PC-9 (cell line): ENCODE measurements at regions not wholly inside any gene's neighbourhood (a gene's known extent, or its start where the extent isn't known, plus 50 kb on each side); places are given as distances from the start of the nearest gene placed in this dataset.

Experiments
- BruUV-seq: library from RNA; stranded (reverse); fragments of 400-500 nt; replicated peaks from 2 replicates; lab custom pipeline; 2021; lab: Mats Ljungman, UMichigan
- CTCF ChIA-PET: fragments of 300-600 bp; sonication (Branson Sonifier 250); formaldehyde crosslinking; loops from one replicate; lab custom pipeline; 2022; ENCODE audit warnings: antibody characterized with exemption; lab: Charles Lee
- POLR2A ChIA-PET: fragments of 300-600 bp; sonication (Branson Sonifier 250); formaldehyde crosslinking; loops from one replicate; lab custom pipeline; 2022; ENCODE audit warnings: antibody characterized with exemption; ENCODE audit not compliant: unreplicated experiment; lab: Charles Lee
- DNase-seq, 2 experiments: peaks; one replicate each; pipeline versions ENCODE4 v3.0.0 to v3.0.0-alpha.2; 2015 to 2022; ENCODE audit warnings: mixed read lengths in 1 of 2
- H2AFZ ChIP-seq: fragments of 200-600 bp; sonication (generic); 2 replicates; pipeline ENCODE4 v1.8.1; 2017; ENCODE audit warnings: antibody characterized with exemption
- H3F3A ChIP-seq: fragments of 200-600 bp; sonication (generic); 2 replicates; pipeline ENCODE4 v1.8.1; 2017; ENCODE audit warnings: antibody characterized with exemption, mild to moderate bottlenecking, low read depth; ENCODE audit not compliant: insufficient read depth
- H3K27ac ChIP-seq: fragments of 200-600 bp; sonication (generic); 2 replicates; pipeline ENCODE4 v1.6.1; 2016; ENCODE audit warnings: mixed run types
- H3K27me3 ChIP-seq: fragments of 200-600 bp; sonication (generic); 2 replicates; pipeline ENCODE4 v1.6.1; 2016; ENCODE audit warnings: low read depth, mixed run types; ENCODE audit not compliant: insufficient read depth
- H3K36me3 ChIP-seq: fragments of 200-600 bp; sonication (generic); 2 replicates; pipeline ENCODE4 v1.6.1; 2016; ENCODE audit warnings: low read depth, mixed run types
- H3K4me1 ChIP-seq: fragments of 200-600 bp; sonication (generic); replicated peaks from 2 replicates; pipeline ENCODE4 v1.6.1; 2016; ENCODE audit warnings: mixed run types; ENCODE audit not compliant: insufficient read depth
- H3K4me2 ChIP-seq: fragments of 200-600 bp; sonication (generic); 2 replicates; pipeline ENCODE4 v1.6.1; 2017; ENCODE audit warnings: mixed run types
- H3K4me3 ChIP-seq: fragments of 200-600 bp; sonication (generic); 2 replicates; pipeline ENCODE4 v1.6.1; 2016; ENCODE audit warnings: mixed run types
- H3K79me2 ChIP-seq: fragments of 200-600 bp; sonication (generic); 2 replicates; pipeline ENCODE4 v1.6.1; 2017; ENCODE audit warnings: low read depth, mixed run types
- H3K9me2 ChIP-seq: fragments of 200-600 bp; sonication (generic); 2 replicates; pipeline ENCODE4 v1.8.1; 2017; ENCODE audit warnings: mild to moderate bottlenecking; ENCODE audit not compliant: insufficient read depth
- H3K9me3 ChIP-seq: fragments of 200-600 bp; sonication (generic); 2 replicates; pipeline ENCODE4 v1.8.1; 2016; ENCODE audit warnings: low read depth; ENCODE audit not compliant: insufficient read depth
- H4K20me1 ChIP-seq: fragments of 200-600 bp; sonication (generic); 2 replicates; pipeline ENCODE4 v1.8.1; 2017; ENCODE audit not compliant: insufficient read depth
- CTCF ChIP-seq: fragments of 200-600 bp; sonication (generic); conservative IDR thresholded peaks from 2 replicates; pipeline ENCODE4 v1.6.1; 2017; ENCODE audit warnings: mixed run types, antibody characterized with exemption, mild to moderate bottlenecking, moderate library complexity
- EZH2 ChIP-seq: fragments of 200-600 bp; sonication (generic); IDR thresholded peaks from 2 replicates; pipeline ENCODE4 v1.8.0; 2017; ENCODE audit warnings: antibody characterized with exemption, low read depth
- intact Hi-C: fragments of 100-400 bp; cut with micrococcal nuclease; formaldehyde crosslinking; loops from one replicate; pipeline ENCODE4 v1.10.0; 2022; ENCODE audit not compliant: unreplicated experiment

- H3K4me1 ChIP-seq = peaks cover 13% of the 10 kb centered on the region
- CTCF ChIA-PET = interaction anchor here (0.6 kb wide), 1 partner anchor 333 kb away, joined by 3 read pairs; no protein-coding TSS in a partner anchor
- H3F3A ChIP-seq = no peaks in the 10 kb centered on the region
- intact Hi-C loops = loop anchor here (2.0 to 5.0 kb wide), 4 partner anchors 39 to 231 kb away; no protein-coding TSS in a partner anchor
- POLR2A ChIA-PET = interaction anchor here (0.6 kb wide), 1 partner anchor 39 kb away, joined by 11 read pairs; no protein-coding TSS in a partner anchor
- no peaks in the 10 kb centered on the region for H3K36me3 ChIP-seq
- H3K79me2 ChIP-seq = no peaks in the 10 kb centered on the region
- no peak overlapping the region for H3K27ac ChIP-seq
- H3K27me3 ChIP-seq = no peaks in the 10 kb centered on the region
- TF ChIP-seq CTCF = no peak
- no peak for TF ChIP-seq EZH2
- H3K9me2 ChIP-seq = no peaks in the 10 kb centered on the region
- H3K4me2 ChIP-seq = no peak overlapping the region
- no peak overlapping the region for H2AFZ ChIP-seq
- H3K9me3 ChIP-seq = no peaks in the 10 kb centered on the region
- no peaks in the 10 kb centered on the region for H4K20me1 ChIP-seq
- H3K4me3 ChIP-seq = no peak overlapping the region
- peak; percentile 57 to 63 for DNase-seq
- BruUV-seq = no TSS peak
These were observed 224.2 kb downstream of the FOXO1 start for GRCh38 chr13:40442231-40442630.

DNA sequence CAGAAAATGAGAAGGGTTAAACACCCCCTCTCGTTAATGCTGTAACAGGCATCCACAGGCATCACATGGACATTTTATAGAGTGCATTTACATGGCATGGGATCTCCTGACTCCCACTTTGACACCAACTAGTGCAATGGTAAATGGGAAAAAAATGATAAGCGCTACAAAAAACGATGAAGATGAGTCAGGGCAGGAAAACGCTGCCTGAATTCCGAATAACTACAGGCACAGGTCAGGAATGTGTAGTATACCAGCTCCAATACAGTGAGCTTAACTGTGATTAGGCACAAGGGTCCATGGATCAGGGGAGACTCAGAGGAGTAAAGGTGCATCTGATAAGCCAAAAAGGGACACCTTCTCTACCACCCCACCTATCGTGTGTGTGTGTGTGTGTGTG, 223.6 kb downstream of the FOXO1 start:
- no TSS peak for BruUV-seq
- Histone ChIP-seq H3K27ac (no peak overlapping the region), H3K9me3 (no peaks in the 10 kb centered on the region), H3K79me2 (no peaks in the 10 kb centered on the region), H2AFZ (no peak overlapping the region), H3F3A (no peaks in the 10 kb centered on the region), H3K9me2 (no peaks in the 10 kb centered on the region), H3K4me1 (peaks cover 13% of the 10 kb centered on the region), H4K20me1 (no peaks in the 10 kb centered on the region), H3K27me3 (no peaks in the 10 kb centered on the region), H3K4me2 (no peak overlapping the region), H3K4me3 (no peak overlapping the region), H3K36me3 (no peaks in the 10 kb centered on the region)
- TF ChIP-seq EZH2 (no peak), CTCF (no peak)
- no peak for DNase-seq
- intact Hi-C loops = loop anchor here (2.0 to 5.0 kb wide), 4 partner anchors 40 to 230 kb away; no protein-coding TSS in a partner anchor
- ChIA-PET POLR2A (interaction anchor here (0.6 kb wide), 1 partner anchor 40 kb away, joined by 11 read pairs; no protein-coding TSS in a partner anchor), CTCF (interaction anchor here (0.6 kb wide), 1 partner anchor 334 kb away, joined by 3 read pairs; no protein-coding TSS in a partner anchor)

DNA sequence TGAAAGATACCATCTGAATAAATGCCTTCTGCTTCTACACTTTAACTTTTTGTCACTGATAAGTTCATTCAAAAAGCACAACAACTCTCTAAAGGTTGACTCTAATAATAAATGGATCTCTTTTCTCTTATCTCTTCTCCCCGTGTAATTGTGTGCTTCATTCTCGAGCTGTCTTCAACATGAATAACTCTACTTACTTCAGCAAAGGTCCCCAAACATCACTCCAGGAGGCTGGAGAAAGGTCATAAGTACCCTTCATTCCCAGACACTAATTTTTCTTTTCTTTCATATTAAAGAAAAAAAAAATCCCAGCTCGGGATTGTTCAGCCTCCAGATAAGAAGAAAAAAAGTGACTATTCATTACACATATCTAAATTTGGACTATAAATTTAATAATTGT, 222.2 kb downstream of the FOXO1 start:
- Histone ChIP-seq H3K36me3 (no peaks in the 10 kb centered on the region), H3K27me3 (no peaks in the 10 kb centered on the region), H3K9me2 (no peaks in the 10 kb centered on the region), H4K20me1 (no peaks in the 10 kb centered on the region), H3K9me3 (no peaks in the 10 kb centered on the region), H3K79me2 (no peaks in the 10 kb centered on the region), H3K4me3 (no peak overlapping the region), H3F3A (no peaks in the 10 kb centered on the region), H3K4me2 (no peak overlapping the region), H2AFZ (no peak overlapping the region), H3K4me1 (peaks cover 13% of the 10 kb centered on the region), H3K27ac (no peak overlapping the region)
- TF ChIP-seq CTCF (no peak), EZH2 (no peak)
- POLR2A ChIA-PET = no interaction called here
- intact Hi-C loops = loop anchor here (2.0 to 5.0 kb wide), 2 partner anchors 102 to 221 kb away; no protein-coding TSS in a partner anchor
- no TSS peak for BruUV-seq
- CTCF ChIA-PET = no interaction called here
- DNase-seq = no peak
